Ectodermal cell (in vitro differentiated cells): ENCODE measurements at regions not wholly inside any gene's neighbourhood (a gene's known extent, or its start where the extent isn't known, plus 50 kb on each side); places are given as distances from the start of the nearest gene placed in this dataset.

Experiments
- H3K27ac ChIP-seq: 2 replicates; pipeline ENCODE4 v1.7.0; 2013; ENCODE audit warnings: mild to moderate bottlenecking, low read depth, low read length; ENCODE audit not compliant: insufficient read depth, poor library complexity, severe bottlenecking
- H3K27me3 ChIP-seq: 2 replicates; pipeline ENCODE4 v1.7.0; 2013; ENCODE audit warnings: mild to moderate bottlenecking, low read length; ENCODE audit not compliant: insufficient read depth, control insufficient read depth, poor library complexity, severe bottlenecking
- H3K36me3 ChIP-seq: one replicate; pipeline ENCODE4 v1.7.0; 2013; ENCODE audit warnings: low read length; ENCODE audit not compliant: control insufficient read depth, insufficient read depth
- H3K4me1 ChIP-seq: one replicate; pipeline ENCODE4 v1.7.0; 2013; ENCODE audit warnings: low read length; ENCODE audit not compliant: control insufficient read depth, insufficient read depth
- H3K4me3 ChIP-seq: 2 replicates; pipeline ENCODE4 v1.7.0; 2013; ENCODE audit warnings: low read depth, low read length, control low read depth; ENCODE audit not compliant: insufficient read depth
- H3K9me3 ChIP-seq: 2 replicates; pipeline ENCODE4 v1.7.0; 2013; ENCODE audit warnings: mild to moderate bottlenecking, low read length, moderate library complexity; ENCODE audit not compliant: control insufficient read depth
- WGBS, 2 experiments: methylation state at CpG; one replicate each; pipeline ENCODE4 v1.1.7; 2013; ENCODE audit warnings: missing lambda C conversion rate in 2 of 2; 5-methylcytosine and 5-hydroxymethylcytosine counted together

DNA sequence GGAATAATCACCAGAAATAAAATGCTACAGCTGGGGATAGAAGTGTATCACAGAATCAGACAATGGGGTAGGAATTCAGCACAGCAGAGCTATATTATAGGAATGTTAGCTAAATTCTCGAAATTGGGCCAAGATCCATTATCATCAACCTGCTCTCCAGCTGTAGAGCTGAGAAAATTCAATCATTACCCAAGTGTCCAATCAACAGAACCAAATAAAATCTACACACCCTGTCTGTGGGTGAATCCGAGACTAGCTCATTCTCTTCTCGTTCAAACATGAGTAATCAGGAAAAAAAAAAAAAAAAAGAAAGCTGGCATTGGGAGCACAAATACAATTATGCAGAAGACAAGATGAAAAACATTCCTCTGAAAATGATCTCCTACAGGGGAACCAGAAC is 119.2 kb downstream of the CDC7 start:
- no peaks in the 10 kb centered on the region for H3K4me1 ChIP-seq
- no peaks in the 10 kb centered on the region for H3K9me3 ChIP-seq
- no peak overlapping the region for H3K27ac ChIP-seq
- H3K4me3 ChIP-seq: no peak overlapping the region
- H3K36me3 ChIP-seq: no peaks in the 10 kb centered on the region
- no peaks in the 10 kb centered on the region for H3K27me3 ChIP-seq
- 85 to 89% methylated on average over 3 of the region's 3 CpGs for WGBS, 2 experiments

DNA sequence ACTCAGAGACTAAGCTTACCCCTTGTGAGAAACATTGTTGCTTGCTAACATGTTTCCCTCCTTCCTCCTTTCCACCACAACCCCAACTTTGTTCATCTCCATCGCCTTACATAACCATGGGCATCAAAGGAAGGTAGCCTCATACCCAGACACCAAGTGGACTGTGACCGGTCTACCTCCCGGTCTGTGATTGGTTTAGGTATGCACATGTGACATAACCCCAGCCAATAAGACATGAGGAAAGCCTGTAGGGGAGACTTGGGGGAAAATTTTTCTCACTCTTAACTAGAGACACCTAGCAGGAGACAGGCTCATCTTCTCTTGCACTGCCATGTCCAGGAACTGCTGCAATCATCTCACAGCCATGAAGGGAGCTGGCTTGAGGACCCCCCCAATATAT is 120.7 kb downstream of the CDC7 start:
- no peaks in the 10 kb centered on the region for H3K4me1 ChIP-seq

DNA sequence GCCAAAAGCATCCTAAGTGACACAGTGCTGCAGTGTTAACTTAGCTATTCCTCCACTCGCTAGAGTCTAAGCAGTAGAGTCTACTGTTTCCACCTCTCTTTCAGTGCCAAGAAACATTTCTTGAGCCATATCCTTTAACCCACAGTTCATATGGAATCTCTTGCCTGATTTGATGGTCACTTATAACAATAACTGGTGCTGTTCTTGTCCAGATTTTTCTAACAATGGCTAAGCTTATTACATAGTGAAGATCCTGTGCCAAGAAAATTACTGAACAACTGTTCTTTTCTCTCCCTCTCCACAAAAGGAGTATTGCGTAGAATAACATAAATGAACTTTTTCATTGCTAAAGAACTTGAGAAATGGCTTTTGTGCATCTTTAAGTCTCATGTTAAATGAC is 121.3 kb downstream of the CDC7 start:
- no peaks in the 10 kb centered on the region for H3K27me3 ChIP-seq
- H3K36me3 ChIP-seq: no peaks in the 10 kb centered on the region
- 72 to 80% methylated on average over 2 of the region's 2 CpGs for WGBS, 2 experiments
- no peak overlapping the region for H3K4me3 ChIP-seq
- no peaks in the 10 kb centered on the region for H3K9me3 ChIP-seq
- no peaks in the 10 kb centered on the region for H3K4me1 ChIP-seq
- no peak overlapping the region for H3K27ac ChIP-seq

More for the DNA sequence above, 120.7 kb downstream of the CDC7 start:
- 95 to 97% methylated on average over 3 of the region's 3 CpGs for WGBS, 2 experiments
- Histone ChIP-seq H3K27me3 (no peaks in the 10 kb centered on the region), H3K27ac (no peak overlapping the region), H3K4me3 (no peak overlapping the region), H3K9me3 (no peaks in the 10 kb centered on the region), H3K36me3 (no peaks in the 10 kb centered on the region)

DNA sequence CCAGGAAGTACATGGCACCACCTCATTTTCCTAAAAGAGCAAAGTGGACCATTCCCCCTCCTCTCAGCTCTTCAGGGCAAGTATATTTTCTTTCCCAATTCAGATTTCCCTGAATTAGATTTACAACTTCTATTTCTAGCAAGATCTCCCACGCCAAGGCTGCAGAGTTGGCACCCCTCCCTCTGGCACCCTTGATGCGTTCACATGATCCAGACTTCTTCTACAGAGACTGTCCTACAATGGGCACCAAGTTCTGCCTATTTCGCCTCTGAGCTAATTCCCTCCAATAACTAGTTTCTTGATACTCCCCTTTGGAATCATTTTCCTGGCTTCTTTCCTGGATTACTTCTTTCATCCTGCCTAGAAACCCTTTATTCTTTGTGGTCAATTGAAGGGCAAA is 122.0 kb downstream of the CDC7 start:
- H3K27ac ChIP-seq: no peak overlapping the region
- H3K27me3 ChIP-seq: no peaks in the 10 kb centered on the region
- WGBS, 2 experiments: 93 to 94% methylated on average over 3 of the region's 3 CpGs

DNA sequence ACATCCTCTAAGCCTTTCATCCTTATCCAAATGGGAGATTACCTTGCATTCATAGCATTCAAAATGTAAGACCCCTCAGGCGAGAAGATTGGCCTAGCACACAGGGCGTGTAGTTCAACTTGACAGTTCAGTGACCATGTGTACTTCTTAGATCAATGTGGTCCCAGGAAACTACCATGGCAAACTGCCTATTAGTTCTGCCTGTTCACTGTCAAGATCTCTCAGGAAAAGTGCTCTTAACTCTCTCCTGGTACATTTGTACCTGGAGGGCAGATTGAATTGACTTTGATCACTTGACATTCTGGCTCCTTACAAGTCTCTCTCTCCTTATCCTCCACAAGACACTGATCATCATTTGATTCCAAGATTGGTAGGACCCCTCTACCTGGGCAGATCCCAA is 122.4 kb downstream of the CDC7 start:
- no peak overlapping the region for H3K4me3 ChIP-seq
- H3K27me3 ChIP-seq: no peaks in the 10 kb centered on the region
- WGBS, 2 experiments: 93 to 94% methylated on average over 2 of the region's 2 CpGs
- no peak overlapping the region for H3K27ac ChIP-seq
- no peaks in the 10 kb centered on the region for H3K9me3 ChIP-seq
- H3K4me1 ChIP-seq: no peaks in the 10 kb centered on the region
- no peaks in the 10 kb centered on the region for H3K36me3 ChIP-seq

More for the DNA sequence above, 122.0 kb downstream of the CDC7 start:
- H3K9me3 ChIP-seq: no peaks in the 10 kb centered on the region
- no peaks in the 10 kb centered on the region for H3K36me3 ChIP-seq
- no peak overlapping the region for H3K4me3 ChIP-seq
- H3K4me1 ChIP-seq: no peaks in the 10 kb centered on the region

DNA sequence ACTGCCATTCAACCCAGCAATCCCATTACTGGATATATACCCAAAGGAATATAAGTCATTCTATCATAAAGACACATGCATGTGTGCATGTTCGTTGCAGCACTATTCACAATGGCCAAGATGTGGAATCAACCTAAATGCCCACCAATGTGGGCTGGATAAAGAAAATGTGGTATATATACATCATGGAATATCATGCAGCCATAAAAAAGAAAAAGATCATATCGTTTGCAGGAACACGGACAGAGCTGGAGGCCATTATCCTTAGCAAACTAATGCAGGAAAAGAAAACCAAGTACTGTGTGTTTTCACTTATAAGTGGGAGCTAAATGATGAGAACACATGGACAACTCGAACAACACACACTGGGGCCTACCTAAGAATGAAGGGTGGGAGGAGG is 123.7 kb downstream of the CDC7 start:
- no peak overlapping the region for H3K4me3 ChIP-seq
- H3K36me3 ChIP-seq: no peaks in the 10 kb centered on the region
- 97 to 98% methylated on average over 4 of the region's 4 CpGs for WGBS, 2 experiments
- no peaks in the 10 kb centered on the region for H3K27me3 ChIP-seq
- no peak overlapping the region for H3K27ac ChIP-seq
- H3K4me1 ChIP-seq: no peaks in the 10 kb centered on the region
- no peaks in the 10 kb centered on the region for H3K9me3 ChIP-seq
